Esophagus (tissue), 2 donors: ENCODE measurements at regions not wholly inside any gene's neighbourhood (a gene's known extent, or its start where the extent isn't known, plus 50 kb on each side); places are given as distances from the start of the nearest gene placed in this dataset.
A peak's percentile ranks its signal among the peaks of the same experiment; 100 is the strongest.

Source experiments
- H3K27ac ChIP-seq, 2 donors: one replicate each; pipeline ENCODE4 v1.5.1; 2013; ENCODE audit warnings: low read depth in 2 of 2, mild to moderate bottlenecking in 2 of 2, inconsistent platforms in 1 of 2, low read length in 1 of 2, moderate library complexity in 1 of 2
- H3K27me3 ChIP-seq, 2 donors: one replicate each; pipeline ENCODE4 v1.6.1; 2013; ENCODE audit warnings: low read length in 2 of 2, control low read depth in 1 of 2, mild to moderate bottlenecking in 1 of 2; ENCODE audit not compliant: insufficient read depth in 2 of 2, control insufficient read depth in 1 of 2
- H3K36me3 ChIP-seq, 2 donors: one replicate each; pipeline ENCODE4 v1.6.1; 2013; ENCODE audit warnings: low read length in 1 of 2; ENCODE audit not compliant: control insufficient read depth in 2 of 2, insufficient read depth in 2 of 2
- H3K4me1 ChIP-seq, 2 donors: one replicate each; pipeline ENCODE4 v1.6.1; 2013; ENCODE audit warnings: low read length in 1 of 2; ENCODE audit not compliant: control insufficient read depth in 2 of 2, insufficient read depth in 2 of 2
- H3K4me3 ChIP-seq, 2 donors: one replicate each; pipeline ENCODE4 v1.5.1; 2013; ENCODE audit warnings: low read length in 2 of 2, mild to moderate bottlenecking in 2 of 2, low read depth in 1 of 2, moderate library complexity in 1 of 2
- H3K9me3 ChIP-seq, 2 donors: one replicate each; pipeline ENCODE4 v1.6.1; 2013; ENCODE audit warnings: mild to moderate bottlenecking in 2 of 2, low read depth in 1 of 2, low read length in 1 of 2, moderate library complexity in 1 of 2; ENCODE audit not compliant: control insufficient read depth in 2 of 2, insufficient read depth in 1 of 2
- WGBS, 2 donors: extraction: QIAGEN DNeasy Blood & Tissue Kit; methylation state at CpG; one replicate each; pipeline ENCODE4 v1.1.7; 2013; 5-methylcytosine and 5-hydroxymethylcytosine counted together
- donor health status: healthy with polysubstance abuse.
- donor health status: Bipolar disorder and iron deficiency.

- no peak overlapping the region for H3K27ac ChIP-seq
- 64 to 71% methylated on average over 21 of the region's 21 CpGs for WGBS, 2 donors
- no peak overlapping the region for H3K4me3 ChIP-seq
- no peaks in the 10 kb centered on the region for H3K36me3 ChIP-seq
- H3K27me3 ChIP-seq = no peaks in the 10 kb centered on the region
- H3K4me1 ChIP-seq = no peaks in the 10 kb centered on the region
- no peaks in the 10 kb centered on the region for H3K9me3 ChIP-seq
Measured at GRCh38 chr6:167722634-167723309, 103.9 kb upstream of the AFDN start.

- no peaks in the 10 kb centered on the region for H3K36me3 ChIP-seq
- no peak overlapping the region for H3K4me3 ChIP-seq
- no peaks in the 10 kb centered on the region for H3K27me3 ChIP-seq
- no peak overlapping the region for H3K27ac ChIP-seq
- no peaks in the 10 kb centered on the region for H3K4me1 ChIP-seq
- no peaks in the 10 kb centered on the region for H3K9me3 ChIP-seq
- 94 to 95% methylated on average over 8 of the region's 8 CpGs for WGBS, 2 donors
Measured at GRCh38 chr6:167726043-167726621, 100.6 kb upstream of the AFDN start.

- Histone ChIP-seq H3K27ac (no peak overlapping the region), H3K27me3 (no peaks in the 10 kb centered on the region), H3K9me3 (no peaks in the 10 kb centered on the region)
Measured at GRCh38 chr6:167730441-167730840, 96.3 kb upstream of the AFDN start.

GRCh38 chr6:167731216-167731615 is 95.5 kb upstream of the AFDN start:
- Histone ChIP-seq H3K4me3 (no peak overlapping the region), H3K27ac (no peak overlapping the region), H3K4me1 (peaks cover 0 to 8% of the 10 kb centered on the region in 2 donors), H3K9me3 (no peaks in the 10 kb centered on the region), H3K27me3 (no peaks in the 10 kb centered on the region), H3K36me3 (no peaks in the 10 kb centered on the region)
- 93 to 95% methylated on average over 19 of the region's 19 CpGs for WGBS, 2 donors

More at GRCh38 chr6:167730441-167730840, 96.3 kb upstream of the AFDN start:
- Histone ChIP-seq H3K36me3 (no peaks in the 10 kb centered on the region), H3K4me1 (peaks cover 0 to 6% of the 10 kb centered on the region in 2 donors), H3K4me3 (no peak overlapping the region)
- WGBS, 2 donors = 95 to 97% methylated on average over 15 of the region's 15 CpGs

- Histone ChIP-seq H3K27me3 (no peaks in the 10 kb centered on the region), H3K4me1 (peaks cover 0 to 8% of the 10 kb centered on the region in 2 donors), H3K4me3 (no peak overlapping the region), H3K36me3 (no peaks in the 10 kb centered on the region), H3K27ac (no peak overlapping the region), H3K9me3 (no peaks in the 10 kb centered on the region)
- WGBS, 2 donors = 86 to 92% methylated on average over 23 of the region's 23 CpGs
Measured at GRCh38 chr6:167731731-167732422, 94.8 kb upstream of the AFDN start.

GRCh38 chr6:167733740-167734661 is 92.7 kb upstream of the AFDN start:
- Histone ChIP-seq H3K36me3 (no peaks in the 10 kb centered on the region), H3K4me3 (no peak overlapping the region), H3K9me3 (no peaks in the 10 kb centered on the region), H3K4me1 (peaks cover 2 to 8% of the 10 kb centered on the region in 2 donors), H3K27ac (peak overlapping the region in 1 of 2 donors; percentile 11), H3K27me3 (no peaks in the 10 kb centered on the region)
- WGBS, 2 donors = 30 to 42% methylated on average over 16 of the region's 16 CpGs

GRCh38 chr6:167734662-167735083 is 92.0 kb upstream of the AFDN start:
- H3K36me3 ChIP-seq = no peaks in the 10 kb centered on the region
- H3K4me1 ChIP-seq = peaks cover 2 to 8% of the 10 kb centered on the region in 2 donors
- 90 to 92% methylated on average over 6 of the region's 6 CpGs for WGBS, 2 donors

GRCh38 chr6:167735084-167735950 is 91.4 kb upstream of the AFDN start:
- Histone ChIP-seq H3K9me3 (no peaks in the 10 kb centered on the region), H3K27ac (no peak overlapping the region), H3K36me3 (no peaks in the 10 kb centered on the region), H3K27me3 (no peaks in the 10 kb centered on the region), H3K4me1 (peaks cover 2 to 8% of the 10 kb centered on the region in 2 donors), H3K4me3 (no peak overlapping the region)
- 76 to 82% methylated on average over 20 to 30 of the region's 30 CpGs for WGBS, 2 donors

More at GRCh38 chr6:167734662-167735083, 92.0 kb upstream of the AFDN start:
- Histone ChIP-seq H3K27ac (no peak overlapping the region), H3K27me3 (no peaks in the 10 kb centered on the region), H3K9me3 (no peaks in the 10 kb centered on the region), H3K4me3 (no peak overlapping the region)
